PC-3 (cell line): ENCODE measurements at regions not wholly inside any gene's neighbourhood (a gene's known extent, or its start where the extent isn't known, plus 50 kb on each side); places are given as distances from the start of the nearest gene placed in this dataset.

Experiments used
- EZH2 ChIP-seq: fragments of 300-600 bp; sonication (generic); IDR thresholded peaks from one replicate; pipeline ENCODE4 v1.6.1; 2017; ENCODE audit warnings: antibody characterized with exemption, mild to moderate bottlenecking, low read length; ENCODE audit not compliant: unreplicated experiment
- EZH2phosphoT487 ChIP-seq: fragments of 300-600 bp; sonication (generic); IDR thresholded peaks from 2 replicates; pipeline ENCODE4 v1.6.1; 2018; ENCODE audit warnings: mild to moderate bottlenecking, antibody characterized with exemption, low read length, borderline replicate concordance
- TF ChIP-seq, protein P1 (sequence below): fragments of 300-600 bp; sonication (generic); conservative IDR thresholded peaks from 2 replicates; pipeline ENCODE4 v1.5.1; 2017; ENCODE audit warnings: antibody characterized with exemption, low read depth, mild to moderate bottlenecking, low read length

DNA sequence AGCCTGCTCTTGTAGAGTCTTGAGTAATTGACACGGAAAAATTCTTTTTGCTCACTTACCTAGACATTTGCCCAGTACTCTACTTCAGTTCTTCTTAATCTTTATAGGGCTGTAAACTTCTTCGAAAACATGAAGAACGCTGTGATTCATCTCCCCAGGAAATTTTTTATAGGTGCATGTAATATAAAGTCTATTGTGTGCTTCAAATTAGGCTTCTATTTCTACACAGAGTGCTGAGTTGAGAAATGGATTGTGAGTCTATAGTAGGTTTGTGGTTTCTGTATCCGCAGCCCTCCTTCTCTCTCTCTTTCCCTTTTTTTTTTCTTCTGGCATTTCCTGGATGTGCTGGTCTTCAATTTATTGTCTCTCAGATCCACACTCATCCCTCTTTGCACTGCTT lies 183.3 kb upstream of the DCBLD2 start:
- TF ChIP-seq, protein P1, sequence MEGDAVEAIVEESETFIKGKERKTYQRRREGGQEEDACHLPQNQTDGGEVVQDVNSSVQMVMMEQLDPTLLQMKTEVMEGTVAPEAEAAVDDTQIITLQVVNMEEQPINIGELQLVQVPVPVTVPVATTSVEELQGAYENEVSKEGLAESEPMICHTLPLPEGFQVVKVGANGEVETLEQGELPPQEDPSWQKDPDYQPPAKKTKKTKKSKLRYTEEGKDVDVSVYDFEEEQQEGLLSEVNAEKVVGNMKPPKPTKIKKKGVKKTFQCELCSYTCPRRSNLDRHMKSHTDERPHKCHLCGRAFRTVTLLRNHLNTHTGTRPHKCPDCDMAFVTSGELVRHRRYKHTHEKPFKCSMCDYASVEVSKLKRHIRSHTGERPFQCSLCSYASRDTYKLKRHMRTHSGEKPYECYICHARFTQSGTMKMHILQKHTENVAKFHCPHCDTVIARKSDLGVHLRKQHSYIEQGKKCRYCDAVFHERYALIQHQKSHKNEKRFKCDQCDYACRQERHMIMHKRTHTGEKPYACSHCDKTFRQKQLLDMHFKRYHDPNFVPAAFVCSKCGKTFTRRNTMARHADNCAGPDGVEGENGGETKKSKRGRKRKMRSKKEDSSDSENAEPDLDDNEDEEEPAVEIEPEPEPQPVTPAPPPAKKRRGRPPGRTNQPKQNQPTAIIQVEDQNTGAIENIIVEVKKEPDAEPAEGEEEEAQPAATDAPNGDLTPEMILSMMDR = no peak
- no peak for TF ChIP-seq EZH2phosphoT487
- TF ChIP-seq EZH2 = no peak
